ENCODE measurements at regions not wholly inside any gene's neighbourhood (a gene's known extent, or its start where the extent isn't known, plus 50 kb on each side); places are given as distances from the start of the nearest gene placed in this dataset.
"Not testable (repeated sequence)": the region's sequence is repeated elsewhere in the genome, so short reads cannot be mapped to it uniquely, and the experiment has no call there.

GRCh38 chr7:92944633-92945032 lies 108.3 kb upstream of the CDK6 start:
- no peaks in the 10 kb centered on the region for H3K9me3 ChIP-seq

GRCh38 chr7:92942706-92943105 lies 106.3 kb upstream of the CDK6 start:
- H3K36me3 ChIP-seq, result not testable (repeated sequence)

More at GRCh38 chr7:92944633-92945032, 108.3 kb upstream of the CDK6 start:
- peak; percentile 66 for ATAC-seq (ENCODE audit: insufficient number of reproducible peaks, low FRiP score, low read depth)
- no peak for DNase-seq (ENCODE audit: low spot score)
- no peak overlapping the region for H3K4me3 ChIP-seq
- no peaks in the 10 kb centered on the region for H3K36me3 ChIP-seq
- H3K27ac ChIP-seq, result no peak overlapping the region
- H3K27me3 ChIP-seq (replicated peaks; ENCODE audit: insufficient read depth), result no peaks in the 10 kb centered on the region
- TF ChIP-seq, protein P1, sequence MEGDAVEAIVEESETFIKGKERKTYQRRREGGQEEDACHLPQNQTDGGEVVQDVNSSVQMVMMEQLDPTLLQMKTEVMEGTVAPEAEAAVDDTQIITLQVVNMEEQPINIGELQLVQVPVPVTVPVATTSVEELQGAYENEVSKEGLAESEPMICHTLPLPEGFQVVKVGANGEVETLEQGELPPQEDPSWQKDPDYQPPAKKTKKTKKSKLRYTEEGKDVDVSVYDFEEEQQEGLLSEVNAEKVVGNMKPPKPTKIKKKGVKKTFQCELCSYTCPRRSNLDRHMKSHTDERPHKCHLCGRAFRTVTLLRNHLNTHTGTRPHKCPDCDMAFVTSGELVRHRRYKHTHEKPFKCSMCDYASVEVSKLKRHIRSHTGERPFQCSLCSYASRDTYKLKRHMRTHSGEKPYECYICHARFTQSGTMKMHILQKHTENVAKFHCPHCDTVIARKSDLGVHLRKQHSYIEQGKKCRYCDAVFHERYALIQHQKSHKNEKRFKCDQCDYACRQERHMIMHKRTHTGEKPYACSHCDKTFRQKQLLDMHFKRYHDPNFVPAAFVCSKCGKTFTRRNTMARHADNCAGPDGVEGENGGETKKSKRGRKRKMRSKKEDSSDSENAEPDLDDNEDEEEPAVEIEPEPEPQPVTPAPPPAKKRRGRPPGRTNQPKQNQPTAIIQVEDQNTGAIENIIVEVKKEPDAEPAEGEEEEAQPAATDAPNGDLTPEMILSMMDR (IDR thresholded peaks at IDR 0.05), result no peak
- no peaks in the 10 kb centered on the region for H3K4me1 ChIP-seq (ENCODE audit: control insufficient read depth in 1 of 2, low read depth in 2 of 2)

GRCh38 chr7:92939666-92940360 lies 103.4 kb upstream of the CDK6 start:
- Histone ChIP-seq H3K9me3 (no peaks in the 10 kb centered on the region), H3K36me3 (no peaks in the 10 kb centered on the region), H3K4me3 (no peak overlapping the region), H3K4me1 (ENCODE audit: control insufficient read depth in 1 of 2, low read depth in 2 of 2) (no peaks in the 10 kb centered on the region), H3K27me3 (replicated peaks; ENCODE audit: insufficient read depth) (no peaks in the 10 kb centered on the region), H3K27ac (no peak overlapping the region)
- TF ChIP-seq, protein P1 (IDR thresholded peaks at IDR 0.05), result no peak
- DNase-seq (ENCODE audit: low spot score) (no peak), ATAC-seq (ENCODE audit: insufficient number of reproducible peaks, low FRiP score, low read depth) (no peak)

More at GRCh38 chr7:92942706-92943105, 106.3 kb upstream of the CDK6 start:
- not testable (repeated sequence) for H3K9me3 ChIP-seq; H3K27ac ChIP-seq; H3K4me1 ChIP-seq (ENCODE audit: control insufficient read depth in 1 of 2, low read depth in 2 of 2); H3K27me3 ChIP-seq (replicated peaks; ENCODE audit: insufficient read depth); H3K4me3 ChIP-seq; ATAC-seq (ENCODE audit: insufficient number of reproducible peaks, low FRiP score, low read depth); DNase-seq (ENCODE audit: low spot score)

DNA sequence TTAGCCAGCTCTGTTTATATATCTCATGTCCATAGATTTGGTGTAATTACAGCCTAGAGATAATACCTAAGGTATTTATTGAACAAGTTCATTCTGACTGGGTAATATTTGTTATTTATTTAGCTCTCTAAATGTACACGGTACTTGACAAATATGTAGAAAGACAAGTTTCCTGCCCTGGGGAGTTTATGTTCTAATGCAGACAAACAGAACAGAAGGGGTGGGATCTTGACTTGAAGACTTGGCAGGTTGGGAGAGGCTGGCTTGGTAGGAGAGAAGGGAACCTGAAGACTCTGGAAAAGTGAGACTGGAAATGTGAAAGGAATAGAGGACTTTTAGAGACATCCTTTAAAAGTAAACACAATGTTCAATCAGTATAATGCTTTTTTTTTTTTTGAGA lies 97.7 kb upstream of the CDK6 start:
- no peaks in the 10 kb centered on the region for H3K4me1 ChIP-seq (ENCODE audit: control insufficient read depth in 1 of 2, low read depth in 2 of 2)
- TF ChIP-seq, protein P1 (IDR thresholded peaks at IDR 0.05), result no peak
- ATAC-seq (ENCODE audit: insufficient number of reproducible peaks, low FRiP score, low read depth) (no peak), DNase-seq (ENCODE audit: low spot score) (no peak)
- H3K4me3 ChIP-seq, result no peak overlapping the region
- H3K9me3 ChIP-seq, result peaks cover 8% of the 10 kb centered on the region
- no peaks in the 10 kb centered on the region for H3K36me3 ChIP-seq
- no peaks in the 10 kb centered on the region for H3K27me3 ChIP-seq (replicated peaks; ENCODE audit: insufficient read depth)
- H3K27ac ChIP-seq, result no peak overlapping the region

GRCh38 chr7:92932450-92932849 lies 96.1 kb upstream of the CDK6 start:
- Histone ChIP-seq H3K4me3 (no peak overlapping the region), H3K9me3 (peaks cover 8% of the 10 kb centered on the region), H3K36me3 (no peaks in the 10 kb centered on the region), H3K4me1 (ENCODE audit: control insufficient read depth in 1 of 2, low read depth in 2 of 2) (no peaks in the 10 kb centered on the region), H3K27me3 (replicated peaks; ENCODE audit: insufficient read depth) (no peaks in the 10 kb centered on the region), H3K27ac (no peak overlapping the region)
- no peak for ATAC-seq (ENCODE audit: insufficient number of reproducible peaks, low FRiP score, low read depth)
- TF ChIP-seq, protein P1 (IDR thresholded peaks at IDR 0.05), result no peak
- DNase-seq (ENCODE audit: low spot score), result no peak

DNA sequence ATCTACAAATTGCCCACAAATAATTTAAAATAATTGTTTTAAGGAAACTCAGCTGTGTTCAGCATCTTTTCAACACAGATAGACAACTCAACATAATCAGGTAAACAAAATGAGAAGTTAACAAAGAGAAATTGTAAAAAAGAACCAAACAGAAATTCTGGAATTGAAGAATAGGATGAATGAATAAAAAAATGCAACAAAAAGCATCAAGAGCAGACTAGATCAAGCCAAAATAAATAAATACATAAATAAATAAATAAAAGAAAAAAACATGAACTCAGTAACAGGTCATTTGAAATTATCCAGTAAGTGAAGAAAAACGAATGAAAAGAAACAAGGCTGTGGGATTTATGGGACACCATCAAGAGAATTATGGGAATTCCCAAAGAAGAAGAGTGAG lies 94.0 kb upstream of the CDK6 start:
- DNase-seq (ENCODE audit: low spot score) (no peak), ATAC-seq (ENCODE audit: insufficient number of reproducible peaks, low FRiP score, low read depth) (no peak)
- H3K27me3 ChIP-seq (replicated peaks; ENCODE audit: insufficient read depth), result no peaks in the 10 kb centered on the region
- H3K27ac ChIP-seq, result no peak overlapping the region
- no peaks in the 10 kb centered on the region for H3K4me1 ChIP-seq (ENCODE audit: control insufficient read depth in 1 of 2, low read depth in 2 of 2)
- peaks cover 8% of the 10 kb centered on the region for H3K9me3 ChIP-seq
- H3K36me3 ChIP-seq, result no peaks in the 10 kb centered on the region
- H3K4me3 ChIP-seq, result no peak overlapping the region
- TF ChIP-seq, protein P1 (IDR thresholded peaks at IDR 0.05), result no peak

All from thoracic aorta (tissue), 2 donors.